SU-DHL-6 (cell line): ENCODE measurements at regions not wholly inside any gene's neighbourhood (a gene's known extent, or its start where the extent isn't known, plus 50 kb on each side); places are given as distances from the start of the nearest gene placed in this dataset.

ENCODE experiments used
- H2AFZ ChIP-seq: fragments of 200-600 bp; sonication (generic); 2 replicates; pipeline ENCODE4 v1.6.1; 2014; ENCODE audit warnings: low read depth, mild to moderate bottlenecking, moderate library complexity, mixed read lengths, antibody characterized with exemption, low read length; ENCODE audit not compliant: severe bottlenecking
- H3F3A ChIP-seq: fragments of 200-600 bp; shearing (Covaris generic); 2 replicates; pipeline ENCODE4 v1.6.0; 2016; ENCODE audit warnings: antibody characterized with exemption, mild to moderate bottlenecking; ENCODE audit not compliant: insufficient read depth
- H3K27ac ChIP-seq: fragments of 200-600 bp; sonication (generic); 2 replicates; pipeline ENCODE4 v1.5.1; 2016; ENCODE audit warnings: low read depth, mild to moderate bottlenecking, low read length, moderate library complexity, mixed read lengths
- H3K27me3 ChIP-seq: fragments of 200-600 bp; sonication (generic), shearing (Covaris generic); 2 replicates; pipeline ENCODE4 v1.6.0; 2014; ENCODE audit warnings: mild to moderate bottlenecking, low read length
- H3K36me3 ChIP-seq: fragments of 200-600 bp; sonication (generic); 2 replicates; pipeline ENCODE4 v1.6.1; 2014; ENCODE audit warnings: mild to moderate bottlenecking, low read length, mixed read lengths
- H3K4me2 ChIP-seq: fragments of 300-600, 200-600 bp; shearing (Covaris generic), sonication (generic); 2 replicates; pipeline ENCODE4 v1.6.0; 2014; ENCODE audit warnings: low read length, low read depth, mild to moderate bottlenecking; ENCODE audit not compliant: poor library complexity, severe bottlenecking
- H3K4me3 ChIP-seq: fragments of 200-600 bp; sonication (generic); 2 replicates; pipeline ENCODE4 v1.5.1; 2014; ENCODE audit warnings: antibody characterized with exemption, low read length, mild to moderate bottlenecking, mixed read lengths; ENCODE audit not compliant: insufficient read depth, poor library complexity, severe bottlenecking
- H3K79me2 ChIP-seq: fragments of 200-600 bp; sonication (generic); 2 replicates; pipeline ENCODE4 v1.6.1; 2014; ENCODE audit warnings: mild to moderate bottlenecking, low read length, moderate library complexity; ENCODE audit not compliant: insufficient read depth
- H3K9ac ChIP-seq: fragments of 200-600 bp; sonication (generic); 2 replicates; pipeline ENCODE4 v1.7.0; 2014; ENCODE audit warnings: mild to moderate bottlenecking, low read length
- H3K9me2 ChIP-seq: fragments of 200-600 bp; sonication (generic); replicated peaks from 2 replicates; pipeline ENCODE4 v1.6.1; 2014; ENCODE audit warnings: low read length; ENCODE audit not compliant: insufficient read depth
- H3K9me3 ChIP-seq: fragments of 200-600 bp; sonication (generic); 2 replicates; pipeline ENCODE4 v1.6.1; 2014; ENCODE audit warnings: low read length, mixed read lengths; ENCODE audit not compliant: insufficient read depth
- H4K20me1 ChIP-seq: fragments of 200-600 bp; sonication (generic); 2 replicates; pipeline ENCODE4 v1.6.1; 2014; ENCODE audit warnings: low read depth, mild to moderate bottlenecking, antibody characterized with exemption, low read length, moderate library complexity, mixed read lengths
- EZH2phosphoT487 ChIP-seq: fragments of 200-600 bp; sonication (generic), shearing (Covaris generic); conservative IDR thresholded peaks from 2 replicates; pipeline ENCODE4 v1.6.1; 2018; ENCODE audit warnings: mild to moderate bottlenecking, antibody characterized with exemption, low read length, moderate library complexity, mixed read lengths
- TF ChIP-seq, protein P1 (sequence below): fragments of 200-600 bp; sonication (generic); IDR thresholded peaks from one replicate; pipeline ENCODE4 v1.5.1; 2017; ENCODE audit warnings: antibody characterized with exemption, mild to moderate bottlenecking, low read length, moderate library complexity; ENCODE audit not compliant: insufficient read depth, poor library complexity, severe bottlenecking

- no peaks in the 10 kb centered on the region for H3K9me2 ChIP-seq
- no peaks in the 10 kb centered on the region for H3K79me2 ChIP-seq
- H3F3A ChIP-seq, result no peaks in the 10 kb centered on the region
- H3K9ac ChIP-seq, result no peak overlapping the region
- no peak overlapping the region for H3K27ac ChIP-seq
- H3K27me3 ChIP-seq, result no peaks in the 10 kb centered on the region
- H3K9me3 ChIP-seq, result no peaks in the 10 kb centered on the region
- H3K4me2 ChIP-seq, result no peak overlapping the region
- H3K36me3 ChIP-seq, result no peaks in the 10 kb centered on the region
- H4K20me1 ChIP-seq, result no peaks in the 10 kb centered on the region
- no peak for TF ChIP-seq EZH2phosphoT487
- TF ChIP-seq, protein P1, sequence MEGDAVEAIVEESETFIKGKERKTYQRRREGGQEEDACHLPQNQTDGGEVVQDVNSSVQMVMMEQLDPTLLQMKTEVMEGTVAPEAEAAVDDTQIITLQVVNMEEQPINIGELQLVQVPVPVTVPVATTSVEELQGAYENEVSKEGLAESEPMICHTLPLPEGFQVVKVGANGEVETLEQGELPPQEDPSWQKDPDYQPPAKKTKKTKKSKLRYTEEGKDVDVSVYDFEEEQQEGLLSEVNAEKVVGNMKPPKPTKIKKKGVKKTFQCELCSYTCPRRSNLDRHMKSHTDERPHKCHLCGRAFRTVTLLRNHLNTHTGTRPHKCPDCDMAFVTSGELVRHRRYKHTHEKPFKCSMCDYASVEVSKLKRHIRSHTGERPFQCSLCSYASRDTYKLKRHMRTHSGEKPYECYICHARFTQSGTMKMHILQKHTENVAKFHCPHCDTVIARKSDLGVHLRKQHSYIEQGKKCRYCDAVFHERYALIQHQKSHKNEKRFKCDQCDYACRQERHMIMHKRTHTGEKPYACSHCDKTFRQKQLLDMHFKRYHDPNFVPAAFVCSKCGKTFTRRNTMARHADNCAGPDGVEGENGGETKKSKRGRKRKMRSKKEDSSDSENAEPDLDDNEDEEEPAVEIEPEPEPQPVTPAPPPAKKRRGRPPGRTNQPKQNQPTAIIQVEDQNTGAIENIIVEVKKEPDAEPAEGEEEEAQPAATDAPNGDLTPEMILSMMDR, result no peak
- no peak overlapping the region for H2AFZ ChIP-seq
- H3K4me3 ChIP-seq, result no peak overlapping the region
Observed at GRCh38 chrX:14389682-14390081, 139.7 kb upstream of the GLRA2 start.

DNA sequence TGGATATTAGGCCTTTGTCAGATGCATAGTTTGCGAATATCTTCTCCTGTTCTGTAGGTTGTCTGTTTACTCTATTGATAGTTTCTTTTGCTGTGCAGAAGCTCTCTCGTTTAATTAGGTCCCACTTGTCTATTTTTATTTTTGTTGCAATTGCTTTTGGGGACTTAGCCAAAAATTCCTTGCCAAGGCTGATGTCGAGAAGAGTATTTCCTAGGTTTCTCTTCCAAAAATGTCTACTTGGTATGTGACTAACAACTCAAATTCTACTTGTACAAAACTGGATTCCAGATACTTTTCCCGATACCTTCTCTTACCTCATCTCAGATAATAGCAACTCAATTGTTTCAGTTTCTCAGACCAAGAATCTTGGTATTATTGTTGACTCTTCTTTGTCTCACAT lies 142.4 kb upstream of the GLRA2 start:
- H3K4me2 ChIP-seq, result no peak overlapping the region
- H3K27me3 ChIP-seq, result no peaks in the 10 kb centered on the region
- no peaks in the 10 kb centered on the region for H3K9me3 ChIP-seq
- no peaks in the 10 kb centered on the region for H4K20me1 ChIP-seq
- H3K9me2 ChIP-seq, result no peaks in the 10 kb centered on the region
- H3K9ac ChIP-seq, result no peak overlapping the region
- no peak overlapping the region for H2AFZ ChIP-seq
- no peaks in the 10 kb centered on the region for H3K79me2 ChIP-seq
- H3K4me3 ChIP-seq, result no peak overlapping the region
- no peaks in the 10 kb centered on the region for H3F3A ChIP-seq
- no peaks in the 10 kb centered on the region for H3K36me3 ChIP-seq
- no peak overlapping the region for H3K27ac ChIP-seq
- no peak for TF ChIP-seq EZH2phosphoT487
- TF ChIP-seq, protein P1, result no peak

- H3K4me3 ChIP-seq, result no peak overlapping the region
- no peaks in the 10 kb centered on the region for H3K36me3 ChIP-seq
- no peaks in the 10 kb centered on the region for H4K20me1 ChIP-seq
- no peak overlapping the region for H2AFZ ChIP-seq
- TF ChIP-seq, protein P1, result no peak
- TF ChIP-seq EZH2phosphoT487, result no peak
- no peaks in the 10 kb centered on the region for H3K27me3 ChIP-seq
- H3K9ac ChIP-seq, result no peak overlapping the region
- H3K9me3 ChIP-seq, result no peaks in the 10 kb centered on the region
- H3K27ac ChIP-seq, result no peak overlapping the region
- H3K9me2 ChIP-seq, result no peaks in the 10 kb centered on the region
- no peaks in the 10 kb centered on the region for H3K79me2 ChIP-seq
- H3K4me2 ChIP-seq, result no peak overlapping the region
- H3F3A ChIP-seq, result no peaks in the 10 kb centered on the region
Observed at GRCh38 chrX:14380044-14380443, 149.3 kb upstream of the GLRA2 start.
